Esophagus squamous epithelium (tissue), 4 donors: ENCODE measurements at regions not wholly inside any gene's neighbourhood (a gene's known extent, or its start where the extent isn't known, plus 50 kb on each side); places are given as distances from the start of the nearest gene placed in this dataset.

ENCODE experiments used
- CTCF ChIP-seq, 6 experiments: fragments of 450-650 bp in 4 of 6; fragments of 200-600 bp in 2 of 6; sonication (generic) in 2 of 6; IDR thresholded peaks; one replicate each; pipeline ENCODE4 v1.5.1; 2016 to 2019; ENCODE audit warnings: antibody characterized with exemption in 6 of 6, mild to moderate bottlenecking in 4 of 6, moderate library complexity in 4 of 6
- POLR2A ChIP-seq, 4 donors: fragments of 450-650 bp; IDR thresholded peaks; one replicate each; pipeline ENCODE4 v1.6.1; 2017; ENCODE audit warnings: antibody characterized with exemption in 4 of 4, mild to moderate bottlenecking in 4 of 4, moderate library complexity in 3 of 4

DNA sequence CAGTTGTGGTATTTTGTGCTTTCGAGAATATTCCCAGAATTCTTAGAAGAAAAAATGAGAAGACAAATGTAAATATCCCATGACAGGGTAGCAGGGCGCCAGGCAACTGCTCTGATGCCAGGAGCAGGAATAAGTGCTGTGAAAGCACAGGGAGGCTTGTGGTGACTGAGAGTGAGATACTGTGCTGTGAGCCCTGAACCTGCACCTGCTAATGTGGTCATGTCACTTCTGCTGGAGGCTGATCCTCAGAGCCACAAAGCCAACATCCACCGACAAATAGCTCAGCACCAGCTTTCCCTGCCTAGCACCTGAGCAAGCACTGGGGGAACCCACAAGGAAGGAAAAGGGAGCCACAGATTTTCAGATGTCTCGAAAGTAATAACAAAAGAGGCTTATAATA lies 368.6 kb upstream of the CDH4 start:
- TF ChIP-seq CTCF (IDR thresholded peaks at IDR 0.05): no peak
- no peak for TF ChIP-seq POLR2A (IDR thresholded peaks at IDR 0.05)
